HEK293 (cell line): ENCODE measurements at regions not wholly inside any gene's neighbourhood (a gene's known extent, or its start where the extent isn't known, plus 50 kb on each side); places are given as distances from the start of the nearest gene placed in this dataset.

ENCODE experiments used
- IKZF3 ChIP-seq: fragments of 450-650 bp; IDR thresholded peaks from 2 replicates; pipeline ENCODE4 v1.5.0; 2018; ENCODE audit warnings: missing biosample characterization, mild to moderate bottlenecking, missing genetic modification characterization, moderate library complexity
- KLF16 ChIP-seq: fragments of 450-650 bp; formaldehyde crosslinking; IDR thresholded peaks from 2 replicates; pipeline ENCODE4 v1.5.1; 2017; ENCODE audit warnings: missing biosample characterization, missing genetic modification characterization
- MYNN ChIP-seq: fragments of 450-650 bp; formaldehyde crosslinking; IDR thresholded peaks from 2 replicates; pipeline ENCODE4 v1.5.1; 2016; ENCODE audit warnings: missing biosample characterization, missing genetic modification characterization, borderline replicate concordance
- PRDM1 ChIP-seq: fragments of 450-650 bp; formaldehyde crosslinking; IDR thresholded peaks from 2 replicates; pipeline ENCODE4; 2016; ENCODE audit warnings: missing biosample characterization, missing genetic modification characterization
- PRDM6 ChIP-seq: fragments of 450-650 bp; formaldehyde crosslinking; IDR thresholded peaks from 2 replicates; pipeline ENCODE4 v1.5.1; 2017; ENCODE audit warnings: missing biosample characterization, missing genetic modification characterization
- SP7 ChIP-seq: fragments of 450-650 bp; formaldehyde crosslinking; IDR thresholded peaks from 2 replicates; pipeline ENCODE4 v1.5.1; 2016; ENCODE audit warnings: missing biosample characterization, missing genetic modification characterization
- ZBTB11 ChIP-seq: fragments of 450-650 bp; formaldehyde crosslinking; conservative IDR thresholded peaks from 2 replicates; pipeline ENCODE4 v1.5.1; 2016; ENCODE audit warnings: low read depth, missing biosample characterization, missing genetic modification characterization
- ZBTB17 ChIP-seq: fragments of 450-650 bp; formaldehyde crosslinking; IDR thresholded peaks from 2 replicates; pipeline ENCODE4 v1.5.1; 2016; ENCODE audit warnings: missing biosample characterization, missing genetic modification characterization
- ZBTB49 ChIP-seq: fragments of 450-650 bp; formaldehyde crosslinking; IDR thresholded peaks from 2 replicates; pipeline ENCODE4 v1.5.1; 2016; ENCODE audit warnings: missing biosample characterization, missing genetic modification characterization, low read depth
- ZNF10 ChIP-seq: fragments of 450-650 bp; formaldehyde crosslinking; IDR thresholded peaks from 2 replicates; pipeline ENCODE4 v1.5.1; 2017; ENCODE audit warnings: missing biosample characterization, missing genetic modification characterization
- ZNF146 ChIP-seq: fragments of 450-650 bp; formaldehyde crosslinking; IDR thresholded peaks from 2 replicates; pipeline ENCODE4 v1.5.1; 2016; ENCODE audit warnings: missing biosample characterization, missing genetic modification characterization
- ZNF155 ChIP-seq: fragments of 450-650 bp; formaldehyde crosslinking; IDR thresholded peaks from 2 replicates; pipeline ENCODE4 v1.5.1; 2016; ENCODE audit warnings: missing biosample characterization, missing genetic modification characterization
- ZNF2 ChIP-seq: fragments of 450-650 bp; formaldehyde crosslinking; IDR thresholded peaks from 2 replicates; pipeline ENCODE4 v1.5.1; 2016; ENCODE audit warnings: missing biosample characterization, missing genetic modification characterization
- ZNF202 ChIP-seq: fragments of 450-650 bp; formaldehyde crosslinking; IDR thresholded peaks from 2 replicates; pipeline ENCODE4 v1.5.1; 2016; ENCODE audit warnings: missing biosample characterization, missing genetic modification characterization, borderline replicate concordance
- ZNF274 ChIP-seq, 2 experiments: fragments of 200-500 bp in 1 of 2; fragments of 450-650 bp in 1 of 2; sonication (Bioruptor generic) in 1 of 2; formaldehyde crosslinking in 1 of 2; IDR thresholded peaks; 2 replicates each; pipeline versions ENCODE4 v1.5.1 to v1.6.1; 2014 to 2016; ENCODE audit warnings: borderline replicate concordance in 1 of 2, inconsistent platforms in 1 of 2, low read length in 1 of 2, missing biosample characterization in 1 of 2, missing genetic modification characterization in 1 of 2
- ZNF324 ChIP-seq: fragments of 450-650 bp; formaldehyde crosslinking; IDR thresholded peaks from 2 replicates; pipeline ENCODE4 v1.5.1; 2016; ENCODE audit warnings: missing biosample characterization, missing genetic modification characterization
- ZNF398 ChIP-seq: fragments of 450-650 bp; formaldehyde crosslinking; IDR thresholded peaks from 2 replicates; pipeline ENCODE4 v1.5.1; 2017; ENCODE audit warnings: missing biosample characterization, missing genetic modification characterization
- ZNF488 ChIP-seq: fragments of 450-650 bp; formaldehyde crosslinking; IDR thresholded peaks from 2 replicates; pipeline ENCODE4 v1.5.1; 2016; ENCODE audit warnings: missing biosample characterization, missing genetic modification characterization
- ZNF558 ChIP-seq: fragments of 450-650 bp; formaldehyde crosslinking; IDR thresholded peaks from 2 replicates; pipeline ENCODE4 v1.5.1; 2016; ENCODE audit warnings: missing biosample characterization, missing genetic modification characterization
- ZNF580 ChIP-seq: fragments of 450-650 bp; formaldehyde crosslinking; IDR thresholded peaks from 2 replicates; pipeline ENCODE4 v1.5.1; 2016; ENCODE audit warnings: missing biosample characterization, missing genetic modification characterization
- ZNF600 ChIP-seq: fragments of 450-650 bp; formaldehyde crosslinking; IDR thresholded peaks from 2 replicates; pipeline ENCODE4 v1.5.1; 2016; ENCODE audit warnings: missing biosample characterization, missing genetic modification characterization
- ZNF626 ChIP-seq: fragments of 450-650 bp; sonication (Bioruptor Pico); formaldehyde crosslinking; IDR thresholded peaks from 2 replicates; pipeline ENCODE4 v1.5.1; 2018; ENCODE audit warnings: missing biosample characterization, missing genetic modification characterization, inconsistent platforms
- ZNF639 ChIP-seq: fragments of 450-650 bp; formaldehyde crosslinking; IDR thresholded peaks from 2 replicates; pipeline ENCODE4 v1.5.1; 2016; ENCODE audit warnings: missing biosample characterization, missing genetic modification characterization
- ZNF830 ChIP-seq: fragments of 450-650 bp; IDR thresholded peaks from 2 replicates; pipeline ENCODE4 v1.5.0; 2018; ENCODE audit warnings: missing biosample characterization, missing genetic modification characterization, low read depth, mild to moderate bottlenecking, moderate library complexity
- ZNF843 ChIP-seq: fragments of 450-650 bp; formaldehyde crosslinking; IDR thresholded peaks from 2 replicates; pipeline ENCODE4 v1.5.1; 2016; ENCODE audit warnings: missing biosample characterization, missing genetic modification characterization
- ZSCAN4 ChIP-seq: fragments of 450-650 bp; formaldehyde crosslinking; IDR thresholded peaks from 2 replicates; pipeline ENCODE4 v1.5.1; 2017; ENCODE audit warnings: missing biosample characterization, missing genetic modification characterization

- TF ChIP-seq ZNF580 (no peak), ZNF146 (tag by site-specific recombination) (no peak), ZBTB11 (tag by site-specific recombination) (no peak), ZBTB17 (tag by site-specific recombination) (no peak), ZBTB49 (no peak), ZNF488 (no peak), ZNF2 (tag by site-specific recombination) (no peak), ZNF558 (tag by site-specific recombination) (no peak), ZNF398 (tag by site-specific recombination) (peak; percentile 26; the same call in 1 of the 2 replicates), KLF16 (tag by site-specific recombination) (no peak), MYNN (tag by site-specific recombination) (no peak), ZNF324 (tag by site-specific recombination) (no peak), PRDM6 (tag by site-specific recombination) (peak; percentile 68), IKZF3 (tag by site-specific recombination) (no peak), ZNF202 (tag by site-specific recombination) (no peak), ZNF639 (tag by site-specific recombination) (no peak), ZNF155 (tag by site-specific recombination) (no peak), ZNF274 (IDR thresholded peaks at IDR 0.05; ENCODE audit: low read length) (no peak), ZNF274 (tag by site-specific recombination; IDR thresholded peaks at IDR 0.05; ENCODE audit: borderline replicate concordance) (no peak), SP7 (tag by site-specific recombination) (peak; percentile 49; the same call in 1 of the 2 replicates), ZSCAN4 (no peak), ZNF843 (tag by site-specific recombination) (peak; percentile 29; the same call in 1 of the 2 replicates), ZNF600 (tag by site-specific recombination) (0 out of 2 replicates have a peak, but pooled peaks have one; percentile 26), ZNF830 (no peak), ZNF10 (tag by site-specific recombination) (peak; percentile 86), ZNF626 (tag by site-specific recombination) (no peak), PRDM1 (tag by site-specific recombination) (peak; percentile 23; the same call in 1 of the 2 replicates)
- TF ChIP-seq, all 188 proteins: peak for 13
Measured at GRCh38 chr9:86601697-86602096, 247.5 kb upstream of the TUT7 start (continued).
